Loucy (cell line): ENCODE measurements at regions not wholly inside any gene's neighbourhood (a gene's known extent, or its start where the extent isn't known, plus 50 kb on each side); places are given as distances from the start of the nearest gene placed in this dataset.

ENCODE experiments used
- H2AFZ ChIP-seq: fragments of 200-600 bp; sonication (generic); 2 replicates; pipeline ENCODE4 v1.6.0; 2016; ENCODE audit warnings: antibody characterized with exemption, mild to moderate bottlenecking, low read length, moderate library complexity
- H3F3A ChIP-seq: fragments of 200-600 bp; 2 replicates; pipeline ENCODE4 v1.6.0; 2016; ENCODE audit warnings: antibody characterized with exemption, low read depth, mild to moderate bottlenecking
- H3K27me3 ChIP-seq: fragments of 200-600 bp; sonication (generic); 2 replicates; pipeline ENCODE4 v1.6.1; 2014; ENCODE audit warnings: low read length, mild to moderate bottlenecking; ENCODE audit not compliant: insufficient read depth, poor library complexity, severe bottlenecking
- H3K36me3 ChIP-seq: fragments of 200-600 bp; sonication (generic); 2 replicates; pipeline ENCODE4 v1.6.1; 2016; ENCODE audit warnings: low read length; ENCODE audit not compliant: insufficient read depth
- H3K4me1 ChIP-seq: fragments of 200-600 bp; sonication (generic); 2 replicates; pipeline ENCODE4 v1.5.1; 2014; ENCODE audit warnings: low read length, mild to moderate bottlenecking; ENCODE audit not compliant: insufficient read depth, poor library complexity, severe bottlenecking
- H3K4me2 ChIP-seq: fragments of 200-600 bp; sonication (generic); 2 replicates; pipeline ENCODE4 v1.6.0; 2014; ENCODE audit warnings: antibody characterized with exemption, low read length, low read depth, mild to moderate bottlenecking; ENCODE audit not compliant: poor library complexity, severe bottlenecking
- H3K4me3 ChIP-seq: fragments of 200-600 bp; sonication (generic); 2 replicates; pipeline ENCODE4 v1.5.1; 2014; ENCODE audit warnings: low read length, mild to moderate bottlenecking, mixed read lengths; ENCODE audit not compliant: poor library complexity, severe bottlenecking
- H3K79me2 ChIP-seq: fragments of 200-600 bp; sonication (generic); 2 replicates; pipeline ENCODE4 v1.6.1; 2014; ENCODE audit warnings: low read length; ENCODE audit not compliant: insufficient read depth
- H3K9ac ChIP-seq: fragments of 200-600 bp; sonication (generic); 2 replicates; pipeline ENCODE4 v1.6.0; 2014; ENCODE audit warnings: mild to moderate bottlenecking, low read depth, low read length, moderate library complexity; ENCODE audit not compliant: poor library complexity, severe bottlenecking
- H3K9me2 ChIP-seq: fragments of 200-600 bp; sonication (generic); replicated peaks from 2 replicates; pipeline ENCODE4 v1.6.1; 2016; ENCODE audit warnings: low read depth, low read length, mixed read lengths
- H3K9me3 ChIP-seq: fragments of 200-600 bp; sonication (generic); 2 replicates; pipeline ENCODE4 v1.6.1; 2014; ENCODE audit warnings: mild to moderate bottlenecking, antibody characterized with exemption, low read length, low read depth; ENCODE audit not compliant: insufficient read depth
- H4K20me1 ChIP-seq: fragments of 200-600 bp; sonication (generic); 2 replicates; pipeline ENCODE4 v1.6.0; 2014; ENCODE audit warnings: antibody characterized with exemption, low read length, mild to moderate bottlenecking; ENCODE audit not compliant: insufficient read depth, poor library complexity, severe bottlenecking
- EZH2phosphoT487 ChIP-seq: fragments of 200-600 bp; IDR thresholded peaks from 2 replicates; pipeline ENCODE4 v1.6.1; 2018; ENCODE audit warnings: antibody characterized with exemption, mild to moderate bottlenecking, moderate library complexity, borderline replicate concordance
- TF ChIP-seq, protein P1 (sequence below): fragments of 200-600 bp; sonication (generic); conservative IDR thresholded peaks from 2 replicates; pipeline ENCODE4 v1.5.1; 2014; ENCODE audit warnings: mild to moderate bottlenecking, antibody characterized with exemption, low read length

DNA sequence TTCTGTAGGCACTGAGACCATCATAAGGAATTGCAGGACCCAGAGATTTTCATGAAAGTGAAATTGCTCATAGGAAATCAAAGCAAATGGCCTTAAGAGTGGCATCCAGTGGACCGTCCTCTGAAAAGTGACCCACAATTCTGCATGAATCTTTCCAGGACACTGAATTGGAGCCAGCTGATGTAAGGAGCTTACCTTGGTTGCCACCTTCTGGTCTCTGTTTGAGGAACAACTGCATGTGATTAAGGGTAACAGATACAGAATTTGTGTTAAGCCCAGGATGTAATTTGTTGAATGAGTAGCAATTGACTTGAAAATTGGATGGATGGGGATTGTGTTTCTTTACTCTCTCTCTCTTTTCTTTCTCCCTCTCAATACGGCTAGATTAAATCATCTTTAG lies 49.9 kb upstream of the GAS1 start:
- no peaks in the 10 kb centered on the region for H3F3A ChIP-seq
- no peaks in the 10 kb centered on the region for H3K9me2 ChIP-seq
- H3K79me2 ChIP-seq = no peaks in the 10 kb centered on the region
- no peak overlapping the region for H3K4me2 ChIP-seq
- TF ChIP-seq, protein P1, sequence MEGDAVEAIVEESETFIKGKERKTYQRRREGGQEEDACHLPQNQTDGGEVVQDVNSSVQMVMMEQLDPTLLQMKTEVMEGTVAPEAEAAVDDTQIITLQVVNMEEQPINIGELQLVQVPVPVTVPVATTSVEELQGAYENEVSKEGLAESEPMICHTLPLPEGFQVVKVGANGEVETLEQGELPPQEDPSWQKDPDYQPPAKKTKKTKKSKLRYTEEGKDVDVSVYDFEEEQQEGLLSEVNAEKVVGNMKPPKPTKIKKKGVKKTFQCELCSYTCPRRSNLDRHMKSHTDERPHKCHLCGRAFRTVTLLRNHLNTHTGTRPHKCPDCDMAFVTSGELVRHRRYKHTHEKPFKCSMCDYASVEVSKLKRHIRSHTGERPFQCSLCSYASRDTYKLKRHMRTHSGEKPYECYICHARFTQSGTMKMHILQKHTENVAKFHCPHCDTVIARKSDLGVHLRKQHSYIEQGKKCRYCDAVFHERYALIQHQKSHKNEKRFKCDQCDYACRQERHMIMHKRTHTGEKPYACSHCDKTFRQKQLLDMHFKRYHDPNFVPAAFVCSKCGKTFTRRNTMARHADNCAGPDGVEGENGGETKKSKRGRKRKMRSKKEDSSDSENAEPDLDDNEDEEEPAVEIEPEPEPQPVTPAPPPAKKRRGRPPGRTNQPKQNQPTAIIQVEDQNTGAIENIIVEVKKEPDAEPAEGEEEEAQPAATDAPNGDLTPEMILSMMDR = no peak
- TF ChIP-seq EZH2phosphoT487 = no peak
- no peak overlapping the region for H3K9ac ChIP-seq
- H3K9me3 ChIP-seq = no peaks in the 10 kb centered on the region
- no peaks in the 10 kb centered on the region for H3K4me1 ChIP-seq
- H3K36me3 ChIP-seq = no peaks in the 10 kb centered on the region
- no peaks in the 10 kb centered on the region for H3K27me3 ChIP-seq
- no peaks in the 10 kb centered on the region for H4K20me1 ChIP-seq
- no peak overlapping the region for H3K4me3 ChIP-seq
- no peak overlapping the region for H2AFZ ChIP-seq

DNA sequence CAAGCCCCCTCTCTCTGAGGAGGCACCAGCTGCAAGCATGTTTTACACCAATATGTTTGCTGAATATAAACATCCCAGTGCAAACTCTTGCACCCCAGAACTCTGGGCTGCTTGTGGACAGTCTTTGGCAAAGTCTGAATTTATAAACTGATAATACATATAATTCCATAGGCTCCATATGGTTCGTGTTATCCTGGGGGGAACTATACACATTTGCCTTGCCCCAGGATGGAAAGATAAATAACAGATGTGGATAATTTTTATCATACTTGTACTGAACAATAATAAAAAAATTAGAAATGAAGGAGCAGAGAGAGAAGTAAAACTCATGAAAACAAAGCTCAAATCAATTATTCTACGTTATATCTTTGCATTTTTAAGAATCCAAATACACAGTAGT lies 50.6 kb upstream of the GAS1 start:
- H3K9me2 ChIP-seq = no peaks in the 10 kb centered on the region
- H4K20me1 ChIP-seq = no peaks in the 10 kb centered on the region
- no peak overlapping the region for H3K4me2 ChIP-seq
- H3K36me3 ChIP-seq = no peaks in the 10 kb centered on the region
- no peaks in the 10 kb centered on the region for H3F3A ChIP-seq
- no peak overlapping the region for H3K4me3 ChIP-seq
- H3K27me3 ChIP-seq = no peaks in the 10 kb centered on the region
- no peaks in the 10 kb centered on the region for H3K9me3 ChIP-seq
- TF ChIP-seq, protein P1 = no peak
- H3K9ac ChIP-seq = no peak overlapping the region
- no peaks in the 10 kb centered on the region for H3K79me2 ChIP-seq
- H3K4me1 ChIP-seq = no peaks in the 10 kb centered on the region
- H2AFZ ChIP-seq = no peak overlapping the region

DNA sequence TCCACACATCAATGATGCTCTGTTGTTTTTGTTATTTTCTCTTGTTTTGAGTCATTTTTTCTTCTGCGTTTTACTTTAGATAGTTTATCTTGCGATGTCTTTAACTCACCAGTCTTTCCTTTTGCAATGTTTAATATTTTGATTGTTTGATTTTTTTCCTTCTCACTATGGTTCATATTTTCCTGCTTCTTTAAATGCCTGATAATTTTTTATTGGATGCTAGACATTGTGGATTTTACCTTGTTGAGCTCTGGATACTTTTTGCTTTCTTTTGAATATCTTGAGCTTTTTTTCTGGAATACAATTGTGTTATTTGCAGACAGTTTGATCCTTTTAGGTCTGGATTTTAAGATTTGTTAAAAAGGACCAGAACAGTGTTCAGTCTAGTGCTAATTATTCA lies 55.2 kb upstream of the GAS1 start:
- Histone ChIP-seq H3K36me3 (no peaks in the 10 kb centered on the region), H3K9me3 (no peaks in the 10 kb centered on the region), H3K9me2 (no peaks in the 10 kb centered on the region), H3K4me1 (no peaks in the 10 kb centered on the region), H3F3A (no peaks in the 10 kb centered on the region), H4K20me1 (no peaks in the 10 kb centered on the region), H3K27me3 (no peaks in the 10 kb centered on the region), H2AFZ (no peak overlapping the region), H3K4me2 (no peak overlapping the region), H3K79me2 (no peaks in the 10 kb centered on the region), H3K4me3 (no peak overlapping the region), H3K9ac (no peak overlapping the region)
- TF ChIP-seq, protein P1 = no peak
- no peak for TF ChIP-seq EZH2phosphoT487
